ENCODE measurements at regions not wholly inside any gene's neighbourhood (a gene's known extent, or its start where the extent isn't known, plus 50 kb on each side); places are given as distances from the start of the nearest gene placed in this dataset.
"Not testable (repeated sequence)": the region's sequence is repeated elsewhere in the genome, so short reads cannot be mapped to it uniquely, and the experiment has no call there.

- intact Hi-C loops (cut with DNase I); DNase-seq: not testable (repeated sequence)
Observed at GRCh38 chr9:105010089-105010488, 82.1 kb upstream of the ABCA1 start.

DNA sequence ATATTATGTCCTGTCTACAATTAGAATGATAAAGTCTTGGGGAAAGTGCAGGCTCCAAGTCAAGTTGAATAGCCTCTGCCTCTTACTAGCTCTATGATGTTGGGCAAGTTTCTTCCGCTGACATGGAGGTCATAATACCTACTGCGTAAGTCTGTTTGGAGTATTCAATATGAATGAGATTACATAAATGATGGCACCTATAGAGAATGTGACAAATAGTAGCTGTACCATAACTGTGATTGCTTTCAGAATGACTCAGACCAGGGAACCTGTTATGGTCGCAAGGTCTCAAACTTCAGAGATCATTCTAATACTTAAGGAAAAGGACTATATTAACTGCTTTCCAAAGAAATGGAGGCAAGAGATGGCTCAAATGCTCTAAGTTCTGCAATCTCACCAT is 94.0 kb upstream of the ABCA1 start:
- no peak for DNase-seq

GRCh38 chr9:105022545-105022944 is 94.6 kb upstream of the ABCA1 start:
- intact Hi-C loops (cut with DNase I); DNase-seq: not testable (repeated sequence)

More for the DNA sequence above, 94.0 kb upstream of the ABCA1 start:
- intact Hi-C loops (cut with DNase I), result no loop called here

DNA sequence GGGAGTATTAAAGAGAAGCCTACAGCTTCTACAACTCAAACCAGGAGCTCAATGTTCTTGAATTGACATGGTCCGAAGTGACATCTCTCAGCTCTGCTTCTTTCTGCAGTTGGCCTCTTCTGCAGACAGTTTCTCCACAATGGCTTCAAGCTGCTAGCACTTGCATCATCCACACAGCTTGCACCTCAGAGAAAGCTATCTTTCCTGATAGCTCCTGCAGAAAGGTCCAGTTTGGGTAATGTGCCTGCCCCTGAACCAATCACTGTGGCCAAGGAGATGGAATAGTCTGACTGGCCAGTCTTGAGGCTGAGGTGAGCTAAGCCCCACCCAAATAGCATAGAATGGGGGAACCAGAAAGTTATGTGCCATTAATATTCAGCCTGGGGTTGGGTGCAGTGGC is 95.8 kb upstream of the ABCA1 start:
- DNase-seq, result no peak
- intact Hi-C loops (cut with DNase I), result no loop called here

DNA sequence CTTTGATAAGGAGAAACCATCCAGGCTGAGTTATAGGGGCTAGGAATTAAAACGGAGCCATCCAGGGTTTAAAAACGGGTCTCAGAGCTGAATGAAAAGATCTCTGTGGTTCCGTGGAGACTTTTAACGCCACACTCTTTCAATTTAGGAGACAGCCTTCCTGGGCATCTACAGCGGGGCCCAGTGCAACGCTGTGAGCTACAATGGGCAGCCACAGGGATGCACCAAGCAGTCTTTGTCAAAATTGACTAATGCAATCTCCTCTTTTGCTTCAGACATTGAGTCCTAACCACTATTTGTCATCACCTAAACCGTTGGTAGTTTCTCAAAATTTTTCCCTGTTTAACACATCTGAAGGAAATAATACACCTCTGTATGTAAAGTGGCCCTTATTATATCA is 96.6 kb upstream of the ABCA1 start:
- no peak for DNase-seq
- intact Hi-C loops (cut with DNase I), result no loop called here

DNA sequence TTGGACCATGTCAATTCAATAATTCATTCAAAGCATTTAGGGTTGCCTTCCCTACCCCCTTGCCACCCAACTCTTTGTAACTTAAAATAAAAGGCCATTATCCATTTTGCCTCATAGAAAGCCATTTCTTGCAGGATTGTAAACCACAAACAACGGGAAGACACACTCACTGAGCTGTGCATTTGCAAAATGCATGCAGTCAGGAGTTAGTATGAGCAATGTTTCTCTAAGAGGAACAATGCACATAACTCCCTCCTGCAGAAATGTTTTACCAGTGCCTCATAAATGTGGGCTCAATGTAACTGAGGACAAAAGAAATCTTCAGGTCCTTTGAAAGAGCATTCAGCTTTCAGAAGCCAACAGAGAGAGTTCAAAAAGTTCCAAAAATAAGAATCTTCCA is 98.5 kb upstream of the ABCA1 start:
- intact Hi-C loops (cut with DNase I), result no loop called here

GRCh38 chr9:105027084-105027483 is 99.1 kb upstream of the ABCA1 start:
- intact Hi-C loops (cut with DNase I), result no loop called here
- no peak for DNase-seq

More for the DNA sequence above, 98.5 kb upstream of the ABCA1 start:
- no peak for DNase-seq

DNA sequence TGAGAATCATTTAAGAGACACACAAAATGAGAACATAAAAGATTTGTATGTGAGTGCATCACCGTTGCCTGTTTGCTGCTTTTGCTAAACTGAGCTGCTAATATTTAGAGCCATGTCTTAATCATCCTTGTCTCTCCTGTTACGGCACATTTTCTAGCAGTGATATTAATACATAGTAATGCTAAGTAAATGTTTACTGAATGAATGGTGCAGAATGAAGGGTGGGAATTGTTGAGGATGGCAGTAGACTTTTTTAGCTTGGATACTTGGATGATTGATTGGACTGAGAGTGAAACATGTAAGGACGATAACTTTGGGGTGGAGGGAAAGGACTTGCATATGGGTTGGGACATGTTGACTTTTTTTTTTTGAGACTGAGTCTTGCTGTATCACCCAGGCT is 102.3 kb upstream of the ABCA1 start:
- no peak for DNase-seq
- intact Hi-C loops (cut with DNase I), result no loop called here

GRCh38 chr9:105037139-105037538 is 109.2 kb upstream of the ABCA1 start:
- intact Hi-C loops (cut with DNase I), result no loop called here
- DNase-seq, result no peak

DNA sequence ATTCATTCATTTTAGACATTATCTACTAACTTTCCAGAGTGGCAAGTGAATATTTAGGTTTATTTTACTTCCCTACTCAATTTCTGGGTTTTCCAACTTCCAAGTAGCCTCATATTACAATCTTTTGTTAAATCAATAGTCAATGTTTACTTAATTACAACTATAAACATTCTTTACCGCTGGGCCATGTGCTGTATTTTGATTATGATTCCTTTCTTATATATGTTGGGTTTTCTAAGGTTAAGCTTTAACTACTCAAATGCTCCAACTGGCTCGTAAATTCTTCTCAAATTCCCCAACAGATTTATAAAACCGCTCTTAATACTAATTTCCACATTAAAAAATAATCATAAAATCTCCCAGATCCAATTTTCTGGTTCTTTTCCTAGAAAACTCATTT is 110.1 kb upstream of the ABCA1 start:
- intact Hi-C loops (cut with DNase I), result no loop called here
- no peak for DNase-seq

DNA sequence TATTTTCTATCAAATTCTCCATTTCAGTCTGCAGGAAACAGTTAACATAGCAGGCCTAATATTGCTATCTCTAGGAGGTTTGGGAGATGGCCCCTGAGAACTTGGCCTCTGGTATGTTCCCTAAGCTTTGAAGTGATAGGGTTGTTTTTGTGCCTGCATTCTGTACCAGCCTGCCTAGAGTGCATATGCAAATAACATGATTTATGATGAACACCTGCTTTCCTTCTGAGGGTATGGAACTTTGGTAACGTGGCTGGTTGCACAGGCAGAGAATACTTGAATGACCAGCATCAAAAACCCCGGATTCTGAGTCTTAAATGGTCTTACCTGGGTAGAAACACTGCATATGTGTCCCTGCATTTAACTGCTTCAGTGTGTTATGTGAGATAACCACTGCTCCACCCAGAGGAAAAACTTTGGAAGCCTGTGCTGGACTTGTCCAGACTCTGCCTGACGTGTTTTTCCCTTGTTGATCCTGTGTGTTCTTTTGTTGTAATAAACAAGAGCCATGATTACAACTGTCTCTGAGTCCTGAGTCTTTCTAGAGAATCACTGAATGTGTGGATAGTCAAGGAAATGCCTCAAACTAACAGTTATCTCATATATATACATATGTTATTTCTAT is 111.3 kb upstream of the ABCA1 start:
- no peak for DNase-seq
- intact Hi-C loops (cut with DNase I), result no loop called here

DNA sequence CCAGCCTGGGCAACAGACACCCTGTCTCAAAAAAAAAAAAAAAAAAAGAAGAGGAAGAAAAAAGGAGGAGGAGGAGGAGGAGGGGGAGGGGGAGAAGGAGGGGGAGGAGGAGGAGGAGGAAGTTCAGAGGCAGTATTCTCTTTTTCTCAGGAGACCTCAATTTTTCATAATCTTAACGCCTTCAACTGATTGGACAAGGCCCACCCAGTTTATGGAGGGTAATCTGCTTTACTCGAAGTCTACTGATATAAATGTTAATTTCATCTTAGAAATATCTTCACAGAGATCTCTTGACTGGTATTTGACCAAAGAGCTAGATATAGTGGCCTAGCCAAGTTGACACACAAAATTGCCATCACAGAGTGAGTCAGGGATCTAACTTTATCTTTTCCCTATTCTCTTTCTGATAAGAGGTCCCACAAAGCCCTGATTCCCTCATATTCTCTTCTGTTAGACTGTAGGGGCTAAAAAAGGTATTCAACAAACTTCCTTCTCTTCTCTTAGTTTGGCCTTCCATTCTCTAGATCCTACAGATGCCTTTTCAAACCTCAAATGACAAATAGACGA is 115.5 kb upstream of the ABCA1 start:
- intact Hi-C loops (cut with DNase I), result no loop called here
- no peak for DNase-seq

- peak in 1 of 10 donors; percentile 13 for DNase-seq
- intact Hi-C loops (cut with DNase I), result no loop called here
Observed at GRCh38 chr9:105044518-105044917, 116.6 kb upstream of the ABCA1 start.

GRCh38 chr9:105046907-105047741 is 119.2 kb upstream of the ABCA1 start:
- intact Hi-C loops (cut with DNase I), result no loop called here
- DNase-seq, result no peak

- DNase-seq, result no peak
- intact Hi-C loops (cut with DNase I), result no loop called here
Observed at GRCh38 chr9:105047742-105048041, 119.7 kb upstream of the ABCA1 start.

DNA sequence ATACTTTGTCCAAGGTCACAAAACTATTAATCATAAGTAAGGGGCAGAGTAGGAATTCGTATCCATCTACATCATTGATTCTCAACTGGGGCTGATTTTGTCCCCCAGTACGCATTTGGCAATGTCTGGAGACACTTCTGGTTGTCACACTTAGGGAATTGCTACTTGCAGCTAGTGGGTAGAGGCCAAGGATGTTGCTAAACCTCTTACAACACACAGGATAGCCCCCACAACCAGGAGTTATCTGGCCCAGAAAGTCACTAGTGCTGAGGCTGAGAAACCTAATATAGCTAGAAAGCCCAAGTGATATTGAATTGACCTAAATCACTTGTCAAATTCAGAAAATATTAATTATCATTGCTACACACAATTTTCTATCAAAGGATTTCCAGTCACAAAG is 120.4 kb upstream of the ABCA1 start:
- intact Hi-C loops (cut with DNase I), result no loop called here
- no peak for DNase-seq

GRCh38 chr9:105050296-105050695 is 122.3 kb upstream of the ABCA1 start:
- intact Hi-C loops (cut with DNase I), result no loop called here

GRCh38 chr9:105051897-105052296 is 123.9 kb upstream of the ABCA1 start:
- intact Hi-C loops (cut with DNase I), result no loop called here
- no peak for DNase-seq

More at GRCh38 chr9:105050296-105050695, 122.3 kb upstream of the ABCA1 start:
- DNase-seq, result no peak

DNA sequence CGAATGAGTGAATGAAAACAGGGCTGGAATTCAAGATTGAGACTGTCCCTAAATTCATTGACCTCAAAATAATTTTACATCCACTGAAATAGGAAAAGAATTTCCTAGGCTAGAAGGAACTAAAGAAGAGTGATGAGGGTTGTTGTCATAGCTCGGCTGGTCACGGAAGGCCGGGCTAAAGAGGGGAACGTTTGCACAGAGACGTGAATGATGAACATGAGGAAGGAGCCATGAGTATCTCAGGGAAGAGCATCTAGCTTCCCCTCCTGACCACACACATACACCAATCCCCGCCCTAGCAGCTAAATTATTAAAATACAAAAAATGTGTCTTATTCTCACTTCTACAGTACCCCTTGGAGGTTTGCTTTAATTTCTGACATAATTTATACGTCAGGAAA is 124.4 kb upstream of the ABCA1 start:
- intact Hi-C loops (cut with DNase I), result no loop called here
- no peak for DNase-seq

DNA sequence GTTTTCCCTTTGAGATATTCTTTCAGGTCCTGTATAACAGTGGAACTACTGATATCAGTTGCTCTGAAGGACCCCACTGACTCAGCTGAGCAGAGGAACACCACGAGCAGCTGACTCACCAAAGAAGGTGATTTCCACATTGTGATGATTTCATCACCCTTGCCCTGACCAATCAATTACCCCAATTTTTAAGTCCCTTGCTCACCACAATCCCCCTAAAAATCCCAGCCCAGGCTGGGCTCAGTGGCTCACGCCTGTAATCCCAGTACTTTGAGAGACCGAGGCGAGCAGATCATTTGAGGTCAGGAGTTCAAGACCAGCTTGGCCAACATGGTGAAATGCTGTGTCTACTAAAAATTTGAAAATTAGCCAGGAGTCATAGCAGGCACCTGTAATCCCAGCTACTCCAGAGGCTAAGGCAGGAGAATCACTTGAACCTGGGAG is 125.3 kb upstream of the ABCA1 start:
- intact Hi-C loops (cut with DNase I), result no loop called here
- DNase-seq, result no peak

DNA sequence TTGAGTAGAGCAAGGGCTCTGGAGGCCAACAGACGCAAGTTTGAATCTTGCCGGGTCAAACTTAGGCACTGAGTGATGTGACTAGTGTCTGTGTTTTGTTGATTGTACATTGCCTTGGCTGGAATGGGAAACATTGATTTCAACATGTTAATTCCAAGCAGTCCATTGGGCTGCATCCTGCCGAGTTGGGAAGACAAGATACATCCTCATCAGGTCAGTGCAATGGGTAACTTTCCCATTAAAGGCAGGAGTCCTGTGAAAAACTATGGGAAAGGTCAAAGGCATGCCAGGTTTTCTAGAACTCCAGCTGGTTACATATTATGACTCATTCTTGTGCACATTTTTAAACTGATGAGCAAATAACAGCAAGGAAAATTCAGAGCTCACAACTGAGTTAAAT is 126.5 kb upstream of the ABCA1 start:
- intact Hi-C loops (cut with DNase I), result no loop called here
- no peak for DNase-seq

DNA sequence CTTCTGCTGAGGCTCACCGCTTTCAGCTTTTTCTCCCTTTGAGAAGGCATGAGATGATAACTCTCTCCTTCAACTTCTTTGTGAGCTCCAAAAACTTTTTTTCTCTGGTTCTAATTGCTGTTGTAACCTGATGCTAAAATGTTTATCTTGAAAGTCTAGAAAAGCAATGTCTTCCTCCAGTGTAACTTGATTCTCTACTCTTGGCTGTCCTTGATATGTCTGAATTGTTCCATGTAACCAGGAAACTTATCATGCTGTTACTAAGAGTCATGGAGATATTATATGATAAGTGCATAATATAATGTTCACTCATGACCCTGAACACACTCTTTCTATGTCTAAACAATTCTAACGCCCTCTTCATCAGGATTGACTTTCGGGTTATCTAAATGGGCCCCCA is 128.0 kb upstream of the ABCA1 start:
- intact Hi-C loops (cut with DNase I), result no loop called here

More for the DNA sequence above, 128.0 kb upstream of the ABCA1 start:
- no peak for DNase-seq
